GM18498 (cell line): ENCODE measurements at regions not wholly inside any gene's neighbourhood (a gene's known extent, or its start where the extent isn't known, plus 50 kb on each side); places are given as distances from the start of the nearest gene placed in this dataset.

Experiments used
- ATAC-seq: cut with Tn5 transposase; IDR thresholded peaks from one replicate; pipeline ENCODE4 v1.9.1; 2021; ENCODE audit warnings: mild to moderate bottlenecking, moderate library complexity; ENCODE audit not compliant: unreplicated experiment

DNA sequence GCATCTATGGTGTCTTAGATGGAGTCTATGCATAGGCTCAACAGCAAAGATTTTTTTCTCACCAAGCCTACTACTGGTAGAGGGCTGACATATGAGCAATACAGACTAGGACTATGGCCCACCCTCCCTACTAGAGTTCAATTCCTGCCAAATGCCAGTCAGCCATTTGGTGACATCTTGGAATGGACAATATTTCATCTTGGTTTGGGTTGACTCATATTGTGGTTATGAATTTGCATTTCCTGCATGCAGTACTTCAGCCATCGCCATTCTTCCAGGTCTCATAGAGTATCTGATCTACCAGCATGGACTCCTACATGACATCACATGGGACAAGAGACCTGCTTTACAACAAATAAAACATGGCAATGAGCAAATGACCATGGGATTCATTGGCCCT lies 778.1 kb upstream of the SOX9 start:
- no peak for ATAC-seq

DNA sequence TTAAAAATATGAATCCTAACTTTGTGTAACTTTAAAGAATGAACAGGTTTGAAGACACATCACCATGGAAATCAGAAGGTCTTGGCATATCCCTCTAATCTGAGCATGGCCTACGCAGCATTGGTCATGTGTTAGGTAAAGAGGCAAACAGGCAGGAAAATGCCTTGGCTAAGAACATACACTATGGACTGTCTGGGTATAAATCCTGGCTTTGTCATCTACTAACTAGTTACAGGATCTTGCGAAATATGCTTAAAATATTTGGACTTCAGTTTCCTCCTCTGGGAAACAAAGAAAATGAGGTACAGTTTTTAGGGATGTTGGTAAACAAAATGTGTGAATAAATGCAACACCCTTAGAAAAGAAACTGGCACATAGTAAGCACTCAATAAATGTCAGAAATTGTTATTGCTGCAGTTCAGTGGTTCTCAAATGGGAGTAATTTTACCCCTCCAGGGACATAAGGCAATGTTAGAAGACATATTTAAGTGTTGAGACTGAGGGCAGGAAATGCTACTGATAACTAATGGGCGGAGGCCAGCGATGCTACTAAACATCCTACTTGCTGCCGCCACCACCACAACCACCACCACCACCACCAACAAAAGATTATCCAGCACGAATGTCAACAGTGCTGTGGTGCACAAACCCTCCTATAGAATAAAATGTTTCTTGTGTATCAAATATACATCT lies 770.8 kb upstream of the SOX9 start:
- no peak for ATAC-seq

DNA sequence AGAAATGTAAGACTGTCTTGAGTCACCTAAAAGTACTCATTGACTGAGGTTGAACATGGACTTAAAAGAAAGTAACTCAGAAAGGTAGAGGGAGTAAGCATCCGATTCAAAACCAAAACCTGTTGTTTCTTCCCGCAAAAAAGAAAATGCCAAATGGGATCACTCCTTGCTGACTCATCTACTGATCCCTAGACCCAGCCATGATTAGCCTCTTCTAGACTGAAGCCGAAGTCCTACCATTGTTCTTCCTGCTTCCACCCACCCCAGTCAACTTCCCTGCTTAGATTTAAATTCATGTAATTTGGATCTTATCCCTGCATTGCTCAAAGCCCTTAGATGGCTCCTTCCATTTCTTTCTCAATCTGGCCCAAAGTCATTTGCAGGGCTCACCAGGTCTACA lies 760.5 kb upstream of the SOX9 start:
- no peak for ATAC-seq

DNA sequence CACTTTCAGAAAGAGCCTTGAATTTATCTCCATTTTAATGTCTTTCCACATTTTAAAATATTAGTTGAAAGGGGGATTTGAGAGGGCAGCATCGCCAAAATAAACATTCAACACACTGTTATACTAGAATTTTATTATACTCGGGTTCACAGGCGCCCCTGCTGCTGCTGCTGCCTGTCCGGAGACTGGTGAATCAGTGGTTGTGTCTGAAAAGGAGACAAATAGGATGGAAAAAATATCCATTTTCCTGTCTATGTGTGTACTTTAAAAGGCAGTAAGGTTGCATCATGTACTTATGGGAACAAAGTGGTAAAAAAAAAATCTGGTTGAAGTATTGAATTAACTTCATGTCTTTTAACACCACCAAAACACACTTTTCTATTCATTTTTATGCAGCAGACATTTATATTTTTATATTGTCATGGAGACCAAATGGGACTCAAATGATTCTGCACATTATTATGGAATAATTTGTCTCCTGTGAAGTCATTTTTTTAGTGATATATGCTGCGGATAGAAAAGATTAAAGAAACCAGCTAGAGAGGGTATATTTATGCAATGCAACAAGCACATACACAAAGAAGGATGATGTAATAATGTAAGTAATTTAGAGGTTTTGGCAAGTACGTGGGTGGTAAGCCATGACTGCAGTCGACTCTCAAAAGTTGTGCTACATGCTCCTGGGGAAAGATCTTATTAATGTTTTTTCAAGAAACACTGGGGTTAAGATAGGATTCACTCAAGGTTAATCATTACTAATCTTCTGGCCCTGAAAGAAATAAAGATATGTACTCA lies 759.0 kb upstream of the SOX9 start:
- no peak for ATAC-seq

DNA sequence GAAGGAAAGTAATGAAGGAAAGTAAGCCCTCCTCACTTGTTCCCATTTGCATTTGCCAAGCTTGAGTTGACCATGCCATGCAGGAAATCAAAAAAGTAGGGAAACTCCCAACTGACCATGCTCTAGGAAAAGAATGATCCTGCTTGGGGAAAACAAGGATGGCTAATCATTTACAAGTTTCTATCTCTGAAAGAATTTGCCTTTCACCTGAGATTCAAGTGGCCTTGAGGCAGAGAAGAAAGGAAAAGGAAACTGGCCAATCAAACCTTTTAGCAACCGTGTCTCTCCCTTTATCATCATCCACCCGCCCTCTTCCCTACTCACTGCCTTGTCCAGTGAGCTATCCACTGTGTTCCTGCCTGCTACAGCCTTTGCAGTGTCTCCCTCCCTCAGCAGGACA lies 757.2 kb upstream of the SOX9 start:
- ATAC-seq, result no peak

DNA sequence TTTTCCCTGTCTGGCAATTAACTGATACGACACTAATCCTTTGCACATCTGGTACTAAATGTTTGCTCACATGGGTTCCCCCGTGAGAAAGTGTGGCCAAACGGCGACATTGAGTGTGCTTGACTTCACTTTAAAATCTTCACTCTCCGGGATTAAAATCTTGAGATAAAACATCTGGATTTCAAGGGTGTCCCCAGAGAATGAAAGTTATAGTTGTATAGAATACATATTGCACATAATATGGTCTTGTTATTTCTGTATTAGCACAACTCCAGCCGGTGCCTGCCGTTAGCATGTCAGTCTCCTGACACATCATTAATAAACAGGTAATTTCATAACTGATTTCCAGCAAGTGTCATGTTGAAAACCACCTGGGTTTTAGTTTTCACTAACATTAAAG lies 749.0 kb upstream of the SOX9 start:
- ATAC-seq, result no peak

DNA sequence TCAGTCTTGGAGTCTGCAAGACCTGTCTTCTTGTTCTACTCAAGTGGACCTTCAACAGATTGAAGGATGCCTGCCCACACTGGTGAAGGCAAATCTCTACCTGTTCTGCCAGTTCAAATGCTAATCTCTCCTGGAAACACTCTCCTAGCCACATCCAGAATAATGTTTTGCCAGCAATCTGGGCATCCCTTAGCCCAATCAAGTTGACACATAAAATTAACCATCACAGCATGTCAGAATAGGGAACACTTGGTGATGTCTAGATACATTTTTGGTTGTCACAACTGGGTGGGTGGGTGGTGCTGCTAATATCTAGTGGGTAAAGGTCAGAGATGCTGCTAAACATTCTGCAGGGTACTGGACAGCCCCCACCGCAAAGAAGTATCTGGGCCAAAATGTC lies 744.9 kb upstream of the SOX9 start:
- ATAC-seq, result no peak

DNA sequence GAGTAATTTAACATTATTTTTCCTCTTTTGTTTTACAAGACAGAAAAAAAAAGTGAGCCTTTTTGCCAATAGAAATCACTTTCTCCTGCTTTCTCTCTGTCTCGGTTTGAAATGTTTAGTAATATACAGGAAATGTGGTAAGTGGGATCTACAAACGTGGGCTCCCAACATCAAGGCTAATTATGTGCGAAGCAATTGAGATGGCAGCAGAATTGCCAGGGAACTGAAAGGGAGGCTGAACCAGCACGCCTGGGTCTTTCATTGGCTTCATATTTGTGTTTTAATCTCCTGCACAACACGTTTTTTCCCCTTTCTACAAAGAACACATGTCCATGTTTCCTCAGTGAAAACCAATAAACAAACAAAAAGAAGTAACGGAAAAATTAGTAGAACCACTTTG lies 743.9 kb upstream of the SOX9 start:
- no peak for ATAC-seq

DNA sequence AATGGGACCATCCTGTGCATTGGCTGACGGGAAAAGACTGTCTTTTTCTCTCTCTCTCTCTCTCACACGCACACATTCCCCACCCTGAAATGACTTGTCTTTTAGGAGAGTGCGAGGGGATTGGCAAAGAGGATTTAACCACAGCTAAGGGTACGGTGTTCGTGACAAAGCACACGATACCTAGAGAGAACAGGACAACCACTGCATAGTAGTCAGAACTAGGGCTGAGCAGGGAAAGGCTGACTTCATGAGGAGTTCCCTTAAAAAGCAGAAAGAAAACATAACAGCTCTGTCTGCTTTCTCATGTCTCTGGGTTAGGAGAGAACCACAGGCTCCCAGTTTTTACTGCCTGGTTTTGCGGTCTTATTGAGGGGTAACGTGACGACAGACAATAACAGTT lies 742.8 kb upstream of the SOX9 start:
- ATAC-seq, result no peak

DNA sequence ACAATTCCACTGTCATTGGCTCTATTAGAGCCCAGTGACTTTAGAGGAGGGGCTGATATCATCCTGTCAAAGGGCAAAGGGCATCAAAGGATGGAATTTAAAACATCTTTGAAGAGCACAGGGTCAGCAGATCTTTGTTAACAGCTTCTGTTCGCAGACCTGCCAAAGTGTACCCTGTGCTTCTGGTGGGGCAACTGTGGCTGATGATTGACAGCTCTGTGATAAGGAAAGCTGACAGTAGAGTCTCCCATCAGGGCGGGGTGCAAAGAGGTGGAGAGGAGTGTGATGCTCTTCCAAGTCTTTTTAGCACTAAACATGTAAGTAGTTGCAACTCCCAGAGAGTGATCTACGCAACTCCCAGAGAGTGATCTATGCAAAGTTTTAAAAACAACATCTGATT lies 742.1 kb upstream of the SOX9 start:
- ATAC-seq, result no peak

DNA sequence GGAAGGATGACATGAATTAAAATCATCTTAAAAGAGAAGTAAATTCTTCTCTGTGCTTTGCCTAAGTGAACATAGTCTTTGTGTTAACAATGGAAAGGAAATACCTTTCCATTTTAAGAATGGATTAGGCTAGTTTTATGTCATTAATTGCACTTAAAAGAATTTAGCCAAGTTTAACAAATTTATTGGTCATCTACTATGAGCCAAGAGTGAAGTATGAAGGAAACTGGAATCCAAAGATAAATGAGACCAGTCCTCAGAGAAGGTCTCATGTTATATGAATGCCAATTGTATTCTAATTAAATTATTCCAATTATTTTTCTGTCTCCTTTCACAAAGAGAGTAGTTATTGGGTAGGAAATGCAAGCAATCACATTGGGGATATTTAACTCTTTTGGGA lies 741.3 kb upstream of the SOX9 start:
- ATAC-seq, result no peak

DNA sequence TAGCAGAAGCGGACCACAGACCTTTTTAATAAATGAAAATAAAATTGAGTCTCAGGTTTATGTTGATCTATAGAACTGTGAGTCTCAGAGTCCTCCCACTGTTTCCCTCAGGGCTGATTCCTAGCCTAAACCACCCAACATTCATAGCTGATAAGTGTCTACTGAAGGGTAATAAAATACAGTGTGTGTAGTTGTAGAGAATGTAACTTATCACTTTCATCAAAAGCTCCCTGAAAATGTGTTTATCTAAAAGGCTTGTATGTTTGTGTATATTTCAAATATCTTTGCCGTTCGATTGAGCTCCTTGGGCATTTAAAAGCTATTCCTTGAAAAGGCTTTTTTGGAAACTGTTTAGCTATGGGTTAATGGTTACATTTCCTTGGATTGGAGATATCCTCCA lies 740.3 kb upstream of the SOX9 start:
- ATAC-seq, result no peak

DNA sequence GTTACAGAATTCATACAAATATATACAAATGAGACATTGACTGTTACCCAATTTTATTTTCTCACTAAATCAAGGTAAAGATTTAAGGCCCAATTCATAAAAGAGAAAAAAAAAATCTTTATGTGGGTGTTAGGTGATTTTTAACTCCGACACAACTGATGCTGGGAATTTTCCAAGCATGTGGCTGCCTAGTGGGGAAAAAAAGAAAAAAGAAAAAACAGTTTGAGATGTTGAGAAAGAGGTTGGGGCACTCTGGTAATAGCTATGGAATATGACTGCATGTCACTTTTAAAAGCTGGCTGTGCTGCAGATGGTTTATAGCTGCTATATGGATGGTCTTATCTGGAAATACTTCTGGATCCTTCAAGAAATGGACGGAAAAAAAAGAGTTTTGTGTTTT lies 739.9 kb upstream of the SOX9 start:
- no peak for ATAC-seq

DNA sequence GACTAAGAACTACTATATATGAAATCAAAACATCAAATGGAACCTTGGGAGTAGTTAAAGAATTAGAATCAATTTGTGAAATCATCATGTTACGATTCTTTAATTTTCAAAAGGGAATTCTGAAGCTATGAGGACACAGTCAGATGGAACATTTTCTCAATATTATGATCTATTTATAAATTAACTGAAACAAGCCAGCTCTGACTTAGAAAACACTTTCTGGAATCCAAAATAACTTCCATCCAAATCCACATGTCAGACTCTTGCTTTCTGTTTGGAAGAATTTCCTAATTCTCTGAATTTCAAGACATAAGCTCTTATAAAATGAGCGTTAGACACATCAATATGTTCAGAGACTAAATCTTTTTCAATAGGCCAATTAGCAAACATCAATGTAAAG lies 737.7 kb upstream of the SOX9 start:
- ATAC-seq, result no peak

DNA sequence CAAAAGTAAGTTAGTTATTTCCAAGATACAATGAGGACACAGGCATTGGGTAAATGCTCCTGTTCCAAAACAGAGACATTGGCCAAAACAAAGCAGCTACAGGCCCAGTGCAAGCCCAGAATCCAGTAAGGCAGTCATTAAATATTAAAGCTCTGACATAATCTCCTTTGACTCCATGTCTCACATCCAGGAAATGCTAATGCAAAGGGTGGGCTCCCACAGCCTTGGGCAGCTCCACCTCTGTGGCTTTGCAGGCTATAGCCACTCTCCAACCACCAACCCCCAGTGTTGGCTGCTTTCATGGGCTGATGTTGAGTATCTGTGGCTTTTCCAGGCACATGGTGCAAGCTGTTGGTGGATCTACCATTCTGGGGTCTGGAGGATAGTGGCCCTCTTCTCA lies 733.4 kb upstream of the SOX9 start:
- ATAC-seq, result no peak

DNA sequence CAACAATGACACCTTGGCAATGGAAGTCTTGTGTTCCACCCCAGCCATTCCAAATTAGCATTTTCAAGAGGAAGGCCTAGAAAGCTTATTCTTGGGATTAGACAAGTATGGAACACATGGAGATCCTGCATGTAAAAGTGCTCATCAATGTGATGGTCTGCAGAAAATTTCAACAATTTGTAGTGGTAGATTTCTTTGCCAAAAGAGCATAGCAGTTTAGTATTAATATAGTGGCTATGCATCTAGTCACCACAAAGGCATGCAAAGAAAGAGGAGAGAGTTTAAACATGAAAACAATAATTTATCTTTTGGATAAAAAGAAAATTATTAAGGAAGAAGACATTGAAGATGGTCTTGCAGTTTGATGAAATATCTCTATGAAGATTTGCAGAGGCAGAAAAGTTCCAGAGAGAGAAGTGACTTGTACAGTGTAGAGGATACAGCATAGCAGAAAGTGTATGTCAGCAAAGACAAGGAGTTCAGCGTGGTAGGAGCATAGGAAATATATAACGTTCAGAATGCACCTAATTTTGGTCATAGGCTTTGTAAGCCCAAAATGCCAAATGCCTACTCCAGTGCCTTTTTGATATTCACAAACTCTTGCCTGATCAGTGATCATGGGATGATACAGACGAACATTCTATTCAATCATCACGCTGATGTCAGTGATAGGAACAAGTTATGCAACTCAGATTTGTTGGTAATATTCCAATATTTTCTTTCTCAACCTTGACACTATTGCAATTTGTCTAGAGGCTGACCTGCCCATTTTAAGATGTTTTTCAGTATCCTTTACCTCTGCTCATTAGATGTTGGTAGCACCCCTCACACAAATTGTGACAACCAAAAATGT lies 727.9 kb upstream of the SOX9 start:
- ATAC-seq, result no peak

DNA sequence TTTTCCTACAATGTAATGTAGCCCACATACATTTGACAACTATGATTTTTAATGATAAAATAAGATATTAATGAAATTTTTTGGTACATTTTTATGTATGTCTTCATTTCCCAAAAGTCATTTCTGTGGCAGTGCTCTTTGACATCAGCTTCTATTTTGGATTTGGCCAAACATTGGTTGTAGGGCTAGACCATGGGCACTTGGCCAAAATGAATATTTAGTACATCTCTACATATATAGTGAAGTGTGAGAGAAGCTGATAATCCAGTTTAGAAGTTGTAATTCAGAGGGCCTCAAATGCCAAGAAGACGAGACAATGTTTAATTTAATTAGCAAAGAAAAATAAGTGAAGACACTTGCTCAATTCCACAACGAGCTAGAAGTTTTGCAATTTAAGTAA lies 724.9 kb upstream of the SOX9 start:
- ATAC-seq, result no peak

DNA sequence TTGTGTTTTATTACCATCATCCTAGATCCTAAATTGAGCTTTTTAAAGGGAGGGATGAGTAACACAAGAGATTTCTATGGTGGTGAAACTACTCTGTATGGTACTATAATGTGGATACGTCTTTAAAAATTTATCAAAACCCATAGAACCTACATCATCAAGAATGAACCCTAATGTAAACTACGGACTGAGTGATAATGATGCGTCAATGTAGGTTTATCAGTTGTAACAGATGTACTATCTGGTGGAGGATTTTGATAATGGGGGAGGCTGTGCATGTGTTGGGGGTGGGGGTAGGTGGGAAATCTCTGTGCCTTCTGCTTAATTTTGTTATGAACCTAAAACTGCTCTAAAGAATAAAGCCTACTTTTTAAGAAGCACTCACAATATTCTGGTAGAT lies 724.1 kb upstream of the SOX9 start:
- no peak for ATAC-seq

DNA sequence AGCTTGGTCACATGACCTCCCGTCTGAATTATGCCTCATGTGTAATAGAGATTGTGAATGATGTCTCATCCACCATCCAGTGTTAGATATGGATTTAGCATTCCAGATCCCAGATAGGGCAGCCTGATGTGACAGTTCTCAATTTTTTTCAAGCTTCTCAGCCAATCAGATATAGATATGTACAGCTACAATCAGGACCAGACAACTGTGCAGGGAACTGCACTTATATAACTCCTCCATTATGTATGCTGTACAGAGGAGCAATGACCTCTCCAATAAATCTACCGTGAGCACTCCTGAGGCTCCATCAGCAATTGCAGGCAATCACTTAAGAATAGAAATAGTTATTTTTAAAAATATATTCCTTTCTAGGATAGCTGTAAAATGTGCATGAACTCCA lies 722.8 kb upstream of the SOX9 start:
- no peak for ATAC-seq

DNA sequence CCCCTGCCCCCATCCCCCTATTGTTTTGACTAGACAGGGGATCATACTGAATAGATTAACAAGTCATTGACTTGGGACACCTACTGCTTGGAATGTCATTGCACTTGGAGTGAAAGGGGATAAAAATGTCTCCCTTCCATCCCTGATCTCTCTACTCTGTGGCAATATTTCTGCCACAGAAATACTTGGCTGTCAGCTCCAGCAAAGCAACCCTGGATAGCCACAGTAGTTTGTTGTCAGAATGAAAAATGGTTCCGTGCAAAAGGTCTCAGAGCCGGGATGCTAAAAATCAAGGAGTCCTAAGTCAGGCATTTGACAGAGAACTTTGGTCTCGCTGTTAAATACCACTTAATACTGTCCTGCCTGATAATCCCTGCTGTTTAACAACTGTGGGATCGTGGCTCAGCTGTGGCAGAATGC lies 722.0 kb upstream of the SOX9 start:
- no peak for ATAC-seq

DNA sequence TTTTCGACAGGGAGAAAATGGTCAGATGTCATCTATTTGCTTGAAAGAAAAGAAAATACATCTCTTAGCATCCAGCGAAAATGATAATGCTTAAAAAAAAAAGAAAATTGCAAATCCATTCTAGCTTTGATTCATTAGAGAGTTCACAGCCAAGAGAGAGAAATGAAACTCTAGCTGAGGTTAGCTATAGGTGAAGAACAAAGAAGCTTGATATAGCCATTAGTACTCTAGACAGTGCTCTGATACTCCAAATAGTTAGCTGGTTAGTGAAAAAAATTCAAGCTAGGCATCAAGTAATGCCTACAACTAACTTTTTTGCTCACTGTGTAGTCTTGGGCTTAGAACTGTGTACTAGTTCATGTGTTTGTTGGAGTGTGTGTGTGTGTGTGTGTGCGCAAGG lies 721.6 kb upstream of the SOX9 start:
- no peak for ATAC-seq

DNA sequence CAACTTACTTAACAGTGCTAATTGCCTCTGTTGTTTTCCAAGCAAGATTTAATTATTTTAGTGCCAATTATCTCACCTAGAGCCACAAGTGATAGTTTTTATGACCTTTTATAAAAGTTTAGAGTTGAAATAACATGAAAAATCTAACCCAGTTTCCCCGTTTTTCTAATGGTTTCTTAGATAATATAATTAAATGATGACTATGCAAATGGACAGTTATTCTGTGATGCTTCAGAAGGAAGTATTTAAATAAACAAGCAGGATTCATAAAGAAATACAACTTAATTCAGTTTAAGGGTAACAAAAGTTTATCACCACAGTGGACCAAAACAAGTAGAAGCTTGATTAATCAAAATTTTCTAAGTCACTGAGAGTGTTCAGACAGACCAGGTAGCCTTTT lies 721.2 kb upstream of the SOX9 start:
- no peak for ATAC-seq
